ENCODE measurements at regions not wholly inside any gene's neighbourhood (a gene's known extent, or its start where the extent isn't known, plus 50 kb on each side); places are given as distances from the start of the nearest gene placed in this dataset.
A peak's percentile ranks its signal among the peaks of the same experiment; 100 is the strongest.

DNA sequence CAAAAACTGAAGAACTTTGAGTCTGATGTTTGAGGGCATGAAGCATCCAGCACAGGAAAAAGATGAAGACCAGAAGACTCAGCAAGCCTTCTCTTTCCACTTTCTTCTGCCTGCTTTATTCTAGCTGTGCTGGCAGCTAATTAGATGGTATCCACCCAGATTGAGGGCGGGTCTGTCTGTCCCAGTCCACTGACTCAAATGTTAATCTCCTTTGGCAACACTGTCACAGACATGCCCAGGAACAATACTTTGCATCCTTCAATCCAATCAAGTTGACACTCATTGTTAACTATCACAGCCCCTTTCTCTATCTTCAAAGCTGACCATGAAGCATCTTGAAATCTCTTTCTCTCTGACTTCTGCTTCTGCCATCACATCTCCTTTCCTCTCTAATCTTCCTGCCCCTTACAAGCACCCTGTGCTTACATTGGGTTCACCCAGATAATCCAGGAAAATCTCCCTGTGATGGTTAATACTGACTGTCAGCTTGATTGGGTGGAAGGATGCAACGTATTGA is 115.9 kb upstream of the CDH13 start:
- no peak for DNase-seq (ENCODE audit: low read depth in 1 of 2, low spot score in 1 of 2)
- Histone ChIP-seq H3K4me3 (no peak overlapping the region), H3K4me1 (ENCODE audit: low read depth) (no peaks in the 10 kb centered on the region), H3K27ac (no peak overlapping the region), H3K9me3 (ENCODE audit: low read depth) (no peaks in the 10 kb centered on the region), H3K27me3 (no peaks in the 10 kb centered on the region), H3K36me3 (no peaks in the 10 kb centered on the region)
- TF ChIP-seq, protein P1, sequence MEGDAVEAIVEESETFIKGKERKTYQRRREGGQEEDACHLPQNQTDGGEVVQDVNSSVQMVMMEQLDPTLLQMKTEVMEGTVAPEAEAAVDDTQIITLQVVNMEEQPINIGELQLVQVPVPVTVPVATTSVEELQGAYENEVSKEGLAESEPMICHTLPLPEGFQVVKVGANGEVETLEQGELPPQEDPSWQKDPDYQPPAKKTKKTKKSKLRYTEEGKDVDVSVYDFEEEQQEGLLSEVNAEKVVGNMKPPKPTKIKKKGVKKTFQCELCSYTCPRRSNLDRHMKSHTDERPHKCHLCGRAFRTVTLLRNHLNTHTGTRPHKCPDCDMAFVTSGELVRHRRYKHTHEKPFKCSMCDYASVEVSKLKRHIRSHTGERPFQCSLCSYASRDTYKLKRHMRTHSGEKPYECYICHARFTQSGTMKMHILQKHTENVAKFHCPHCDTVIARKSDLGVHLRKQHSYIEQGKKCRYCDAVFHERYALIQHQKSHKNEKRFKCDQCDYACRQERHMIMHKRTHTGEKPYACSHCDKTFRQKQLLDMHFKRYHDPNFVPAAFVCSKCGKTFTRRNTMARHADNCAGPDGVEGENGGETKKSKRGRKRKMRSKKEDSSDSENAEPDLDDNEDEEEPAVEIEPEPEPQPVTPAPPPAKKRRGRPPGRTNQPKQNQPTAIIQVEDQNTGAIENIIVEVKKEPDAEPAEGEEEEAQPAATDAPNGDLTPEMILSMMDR (IDR thresholded peaks at IDR 0.05; ENCODE audit: low read depth, low read length): no peak

DNA sequence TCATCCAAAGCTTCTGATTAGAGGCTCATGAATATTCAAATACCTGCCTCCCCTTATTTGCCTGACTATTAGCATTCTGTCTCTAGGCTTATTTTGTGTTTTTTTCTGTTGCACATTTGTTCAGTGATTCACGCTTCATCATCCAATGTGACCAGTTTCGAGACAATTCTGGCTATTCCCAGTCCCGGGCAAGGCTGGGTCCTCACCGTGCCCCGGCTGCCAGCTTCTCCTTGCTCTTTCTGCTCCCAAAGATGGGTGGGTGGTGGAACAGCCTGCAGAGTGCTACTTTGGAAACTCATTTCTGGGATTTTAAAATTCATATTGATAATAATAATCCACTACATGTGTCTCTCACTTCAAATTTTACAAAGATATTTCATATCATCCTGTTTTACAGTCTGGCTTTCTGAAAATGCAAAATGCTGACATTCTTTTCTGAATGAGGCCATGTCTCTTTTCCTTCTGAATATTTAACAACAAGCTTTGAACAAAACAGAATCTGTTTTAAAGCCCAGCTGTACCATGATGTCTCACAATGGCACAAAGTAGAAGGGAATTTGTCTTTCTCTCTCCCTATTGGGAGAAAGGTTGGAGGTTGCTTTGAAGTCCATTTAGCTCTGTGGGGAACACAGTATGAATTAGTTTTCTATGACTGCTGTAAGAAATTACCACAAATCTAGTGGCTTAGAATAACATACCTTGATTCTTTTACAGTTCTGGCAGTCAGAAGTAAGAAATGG is 116.9 kb upstream of the CDH13 start:
- no peak for DNase-seq (ENCODE audit: low read depth in 1 of 2, low spot score in 1 of 2)
- Histone ChIP-seq H3K27ac (no peak overlapping the region), H3K9me3 (ENCODE audit: low read depth) (no peaks in the 10 kb centered on the region), H3K36me3 (no peaks in the 10 kb centered on the region), H3K4me1 (ENCODE audit: low read depth) (no peaks in the 10 kb centered on the region), H3K27me3 (no peaks in the 10 kb centered on the region), H3K4me3 (no peak overlapping the region)
- TF ChIP-seq, protein P1 (IDR thresholded peaks at IDR 0.05; ENCODE audit: low read depth, low read length): no peak

DNA sequence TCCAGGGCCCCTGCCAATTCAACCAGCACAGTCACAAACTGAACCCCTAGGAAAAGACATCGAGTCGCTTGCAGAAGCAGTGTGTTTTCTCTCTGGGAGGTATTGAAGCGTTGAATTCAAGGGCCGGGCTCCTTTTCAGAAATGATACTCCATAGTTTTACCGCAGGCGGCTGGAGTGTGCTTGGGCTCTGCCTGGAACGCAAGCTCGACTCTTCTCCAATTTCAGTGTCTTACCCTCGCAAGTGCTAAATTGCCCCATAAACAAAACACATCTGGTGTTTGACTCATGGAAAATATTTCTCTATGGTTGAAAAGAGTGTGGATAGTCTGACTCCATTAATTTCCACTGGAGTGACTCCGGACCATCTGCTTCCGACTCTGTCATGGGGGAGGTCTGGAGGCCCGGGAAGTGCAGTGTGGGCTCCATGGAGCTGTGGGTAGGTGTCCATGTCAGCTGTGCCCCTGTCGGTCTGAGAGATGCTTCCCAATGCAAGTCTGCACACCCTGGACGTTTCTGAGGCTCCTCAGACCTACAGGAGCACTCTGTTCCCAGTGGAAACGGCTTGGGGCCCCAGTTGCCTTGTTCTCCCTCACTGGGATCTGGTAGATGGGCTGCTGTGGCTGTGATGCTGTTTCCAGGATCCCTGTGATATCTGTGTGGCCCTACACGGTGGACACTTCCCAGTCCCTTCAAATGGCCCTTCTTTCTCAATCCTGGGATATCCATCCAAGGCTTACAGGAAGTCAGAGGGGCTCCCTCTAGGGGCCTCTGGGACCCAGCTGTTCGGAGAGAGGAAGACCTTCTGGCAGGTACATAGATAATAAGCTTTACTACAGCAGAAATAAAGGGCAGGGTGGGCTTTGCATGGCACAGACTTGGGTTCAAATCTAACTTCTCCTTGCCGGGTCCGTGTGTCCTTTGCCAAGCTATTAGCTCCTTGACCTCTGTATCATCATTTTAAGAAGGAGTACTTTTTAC is 119.8 kb upstream of the CDH13 start:
- TF ChIP-seq, protein P1 (IDR thresholded peaks at IDR 0.05; ENCODE audit: low read depth, low read length): no peak
- Histone ChIP-seq H3K36me3 (no peaks in the 10 kb centered on the region), H3K4me1 (ENCODE audit: low read depth) (no peaks in the 10 kb centered on the region), H3K9me3 (ENCODE audit: low read depth) (no peaks in the 10 kb centered on the region), H3K4me3 (no peak overlapping the region), H3K27me3 (no peaks in the 10 kb centered on the region), H3K27ac (no peak overlapping the region)
- no peak for DNase-seq (ENCODE audit: low read depth in 1 of 2, low spot score in 1 of 2)

DNA sequence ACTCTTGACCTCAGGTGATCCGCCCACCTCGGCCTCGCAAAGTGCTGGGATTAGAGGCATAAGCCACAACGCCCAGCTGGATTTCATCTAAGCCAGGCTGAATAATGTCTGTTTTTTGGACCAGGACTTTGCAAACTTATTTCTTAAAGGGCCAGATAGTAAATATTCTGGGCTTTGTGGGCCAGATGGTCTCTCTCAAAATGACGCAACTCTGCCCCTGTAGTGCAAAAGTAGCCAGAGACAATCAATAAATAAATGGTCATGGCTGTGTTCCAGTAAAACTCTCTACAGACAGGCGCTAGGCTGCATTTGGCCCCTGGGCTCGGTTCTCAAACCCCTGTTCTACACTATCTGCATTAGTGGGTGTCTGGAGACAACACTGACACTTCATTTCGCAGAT is 121.9 kb upstream of the CDH13 start:
- DNase-seq (ENCODE audit: low read depth in 1 of 2, low spot score in 1 of 2): peak in 1 of 2 donors; percentile 4
- H3K27ac ChIP-seq: no peak overlapping the region
- TF ChIP-seq, protein P1 (IDR thresholded peaks at IDR 0.05; ENCODE audit: low read depth, low read length): no peak
- H3K27me3 ChIP-seq: no peaks in the 10 kb centered on the region
- no peaks in the 10 kb centered on the region for H3K36me3 ChIP-seq
- no peak overlapping the region for H3K4me3 ChIP-seq
- no peaks in the 10 kb centered on the region for H3K4me1 ChIP-seq (ENCODE audit: low read depth)
- no peaks in the 10 kb centered on the region for H3K9me3 ChIP-seq (ENCODE audit: low read depth)

GRCh38 chr16:82499302-82499701 is 127.5 kb upstream of the CDH13 start:
- TF ChIP-seq, protein P1 (IDR thresholded peaks at IDR 0.05; ENCODE audit: low read depth, low read length): no peak
- no peaks in the 10 kb centered on the region for H3K4me1 ChIP-seq (ENCODE audit: low read depth)
- no peak for DNase-seq (ENCODE audit: low read depth in 1 of 2, low spot score in 1 of 2)
- no peaks in the 10 kb centered on the region for H3K9me3 ChIP-seq (ENCODE audit: low read depth)
- H3K27me3 ChIP-seq: no peaks in the 10 kb centered on the region
- H3K4me3 ChIP-seq: no peak overlapping the region
- H3K36me3 ChIP-seq: no peaks in the 10 kb centered on the region
- H3K27ac ChIP-seq: no peak overlapping the region
